PC-9 (cell line): ENCODE measurements at regions not wholly inside any gene's neighbourhood (a gene's known extent, or its start where the extent isn't known, plus 50 kb on each side); places are given as distances from the start of the nearest gene placed in this dataset.

Source experiments
- EZH2 ChIP-seq: fragments of 200-600 bp; sonication (generic); IDR thresholded peaks from 2 replicates; pipeline ENCODE4 v1.8.0; 2017; ENCODE audit warnings: antibody characterized with exemption, low read depth
- TF ChIP-seq, protein P1 (sequence below): fragments of 200-600 bp; sonication (generic); conservative IDR thresholded peaks from 2 replicates; pipeline ENCODE4 v1.6.1; 2017; ENCODE audit warnings: mixed run types, antibody characterized with exemption, mild to moderate bottlenecking, moderate library complexity

GRCh38 chr12:111251787-111252186, 117.1 kb downstream of the PHETA1 start:
- TF ChIP-seq EZH2, result no peak
- TF ChIP-seq, protein P1, sequence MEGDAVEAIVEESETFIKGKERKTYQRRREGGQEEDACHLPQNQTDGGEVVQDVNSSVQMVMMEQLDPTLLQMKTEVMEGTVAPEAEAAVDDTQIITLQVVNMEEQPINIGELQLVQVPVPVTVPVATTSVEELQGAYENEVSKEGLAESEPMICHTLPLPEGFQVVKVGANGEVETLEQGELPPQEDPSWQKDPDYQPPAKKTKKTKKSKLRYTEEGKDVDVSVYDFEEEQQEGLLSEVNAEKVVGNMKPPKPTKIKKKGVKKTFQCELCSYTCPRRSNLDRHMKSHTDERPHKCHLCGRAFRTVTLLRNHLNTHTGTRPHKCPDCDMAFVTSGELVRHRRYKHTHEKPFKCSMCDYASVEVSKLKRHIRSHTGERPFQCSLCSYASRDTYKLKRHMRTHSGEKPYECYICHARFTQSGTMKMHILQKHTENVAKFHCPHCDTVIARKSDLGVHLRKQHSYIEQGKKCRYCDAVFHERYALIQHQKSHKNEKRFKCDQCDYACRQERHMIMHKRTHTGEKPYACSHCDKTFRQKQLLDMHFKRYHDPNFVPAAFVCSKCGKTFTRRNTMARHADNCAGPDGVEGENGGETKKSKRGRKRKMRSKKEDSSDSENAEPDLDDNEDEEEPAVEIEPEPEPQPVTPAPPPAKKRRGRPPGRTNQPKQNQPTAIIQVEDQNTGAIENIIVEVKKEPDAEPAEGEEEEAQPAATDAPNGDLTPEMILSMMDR, result no peak
